RWPE2 (cell line): ENCODE measurements at regions not wholly inside any gene's neighbourhood (a gene's known extent, or its start where the extent isn't known, plus 50 kb on each side); places are given as distances from the start of the nearest gene placed in this dataset.

ENCODE experiments used
- ATAC-seq: fragments of 200-7000 bp; cut with Tn5 transposase; 3 replicates; pipeline ENCODE4 v1.9.1; 2021; ENCODE audit warnings: low read depth
- DNase-seq: peaks from one replicate; pipeline ENCODE4 v3.0.0-alpha.2; 2020; ENCODE audit warnings: low spot score
- H3K27ac ChIP-seq: fragments of 450-650 bp; 2 replicates; pipeline ENCODE4 v1.5.1; 2017; ENCODE audit warnings: mild to moderate bottlenecking; ENCODE audit not compliant: poor library complexity, severe bottlenecking
- H3K27me3 ChIP-seq: fragments of 250-450 bp; sonication (Bioruptor Pico); 2 replicates; pipeline ENCODE4 v1.5.1; 2021; ENCODE audit warnings: mild to moderate bottlenecking, moderate library complexity; ENCODE audit not compliant: insufficient read depth, poor library complexity, severe bottlenecking
- H3K36me3 ChIP-seq: fragments of 250-450 bp; sonication (Bioruptor Pico); 2 replicates; pipeline ENCODE4 v1.5.1; 2020; ENCODE audit warnings: low read depth, mild to moderate bottlenecking, moderate library complexity
- H3K4me1 ChIP-seq: fragments of 250-450 bp; sonication (Bioruptor Pico); 2 replicates; pipeline ENCODE4 v1.5.1; 2021; ENCODE audit warnings: mild to moderate bottlenecking, moderate library complexity; ENCODE audit not compliant: insufficient read depth, poor library complexity, severe bottlenecking
- H3K4me3 ChIP-seq: fragments of 250-450 bp; sonication (Bioruptor Pico); 2 replicates; pipeline ENCODE4 v1.5.1; 2021; ENCODE audit warnings: mild to moderate bottlenecking, moderate library complexity; ENCODE audit not compliant: severe bottlenecking
- H3K9me3 ChIP-seq: fragments of 250-450 bp; sonication (Bioruptor Pico); 2 replicates; pipeline ENCODE4 v1.5.1; 2021; ENCODE audit warnings: mild to moderate bottlenecking, moderate library complexity; ENCODE audit not compliant: severe bottlenecking
- CTCF ChIP-seq: fragments of 450-650 bp; IDR thresholded peaks from one replicate; pipeline ENCODE4 v1.5.1; 2017; ENCODE audit warnings: mild to moderate bottlenecking, moderate library complexity; ENCODE audit not compliant: poor library complexity, severe bottlenecking

- DNase-seq (no peak), ATAC-seq (no peak)
- TF ChIP-seq CTCF = no peak
- Histone ChIP-seq H3K4me1 (no peaks in the 10 kb centered on the region), H3K9me3 (no peaks in the 10 kb centered on the region), H3K36me3 (no peaks in the 10 kb centered on the region), H3K4me3 (no peak overlapping the region), H3K27ac (no peak overlapping the region), H3K27me3 (no peaks in the 10 kb centered on the region)
Observed at GRCh38 chrX:110448459-110448858, 89.8 kb downstream of the RTL9 start.

- ATAC-seq = no peak
- TF ChIP-seq CTCF = no peak
- Histone ChIP-seq H3K9me3 (no peaks in the 10 kb centered on the region), H3K27me3 (no peaks in the 10 kb centered on the region), H3K27ac (no peak overlapping the region), H3K36me3 (no peaks in the 10 kb centered on the region), H3K4me1 (no peaks in the 10 kb centered on the region), H3K4me3 (no peak overlapping the region)
- no peak for DNase-seq
Observed at GRCh38 chrX:110449312-110449711, 90.7 kb downstream of the RTL9 start.

- no peaks in the 10 kb centered on the region for H3K36me3 ChIP-seq
- H3K9me3 ChIP-seq = no peaks in the 10 kb centered on the region
- H3K27ac ChIP-seq = no peak overlapping the region
- H3K4me3 ChIP-seq = no peak overlapping the region
- no peaks in the 10 kb centered on the region for H3K4me1 ChIP-seq
- no peaks in the 10 kb centered on the region for H3K27me3 ChIP-seq
- DNase-seq (no peak), ATAC-seq (peak; percentile 86)
- peak; percentile 65 for TF ChIP-seq CTCF
Observed at GRCh38 chrX:110450050-110450449, 91.4 kb downstream of the RTL9 start.

- H3K4me1 ChIP-seq = no peaks in the 10 kb centered on the region
- DNase-seq = no peak
- no peak for ATAC-seq
- H3K27ac ChIP-seq = no peak overlapping the region
- H3K4me3 ChIP-seq = no peak overlapping the region
- TF ChIP-seq CTCF = no peak
- H3K27me3 ChIP-seq = no peaks in the 10 kb centered on the region
- no peaks in the 10 kb centered on the region for H3K36me3 ChIP-seq
- no peaks in the 10 kb centered on the region for H3K9me3 ChIP-seq
Observed at GRCh38 chrX:110454336-110454735, 95.7 kb downstream of the RTL9 start.

- Histone ChIP-seq H3K4me3 (no peak overlapping the region), H3K4me1 (no peaks in the 10 kb centered on the region), H3K27me3 (no peaks in the 10 kb centered on the region), H3K27ac (no peak overlapping the region), H3K9me3 (no peaks in the 10 kb centered on the region), H3K36me3 (no peaks in the 10 kb centered on the region)
- peak; percentile 23 for TF ChIP-seq CTCF
- ATAC-seq = no peak
- DNase-seq = no peak
Observed at GRCh38 chrX:110462957-110463356, 104.3 kb downstream of the RTL9 start.
